GM06990 (cell line): ENCODE measurements at regions not wholly inside any gene's neighbourhood (a gene's known extent, or its start where the extent isn't known, plus 50 kb on each side); places are given as distances from the start of the nearest gene placed in this dataset.

Experiments
- DNase-seq: peaks from one replicate; pipeline ENCODE4 v3.0.0-alpha.2; 2011; ENCODE audit not compliant: insufficient read length; ENCODE audit errors: extremely low read depth
- H3K27me3 ChIP-seq: replicated peaks from 2 replicates; pipeline ENCODE4 v1.6.0; 2011; ENCODE audit warnings: low read length; ENCODE audit not compliant: control insufficient read depth, insufficient read depth
- H3K36me3 ChIP-seq: 2 replicates; pipeline ENCODE4 v1.5.1; 2011; ENCODE audit warnings: low read length; ENCODE audit not compliant: control insufficient read depth, insufficient read depth
- H3K4me3 ChIP-seq: replicated peaks from 2 replicates; pipeline ENCODE4 v1.5.1; 2011; ENCODE audit warnings: low read depth, mild to moderate bottlenecking, control low read depth, low read length
- TF ChIP-seq, protein P1 (sequence below): IDR thresholded peaks from 2 replicates; pipeline ENCODE4 v1.5.1; 2011; ENCODE audit warnings: low read length, control low read depth, mild to moderate bottlenecking, inconsistent platforms; ENCODE audit not compliant: insufficient read depth, poor library complexity, severe bottlenecking

DNA sequence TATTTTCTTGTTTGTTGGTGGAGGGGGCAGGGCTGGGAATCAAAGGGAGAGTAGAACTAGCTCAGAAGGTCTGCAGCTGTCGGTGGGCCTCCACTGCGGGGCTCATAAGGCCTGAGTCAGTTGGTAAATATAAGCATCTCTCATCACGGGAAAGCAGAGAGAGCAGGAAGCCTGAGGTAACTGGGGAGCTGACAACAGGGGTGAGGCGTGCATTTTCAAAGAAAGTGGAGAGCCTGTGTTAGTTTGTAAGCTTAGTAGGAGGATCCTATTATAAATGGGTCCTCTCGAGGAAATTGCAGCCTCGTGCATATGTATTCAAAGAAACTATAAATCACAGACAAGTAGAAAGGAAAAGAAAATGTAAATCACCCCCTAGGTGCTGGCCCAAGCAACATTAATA, 221.0 kb upstream of the CDH13 start:
- Histone ChIP-seq H3K27me3 (no peaks in the 10 kb centered on the region; the same call in none of the 2 replicates), H3K4me3 (no peak overlapping the region), H3K36me3 (no peaks in the 10 kb centered on the region)
- TF ChIP-seq, protein P1, sequence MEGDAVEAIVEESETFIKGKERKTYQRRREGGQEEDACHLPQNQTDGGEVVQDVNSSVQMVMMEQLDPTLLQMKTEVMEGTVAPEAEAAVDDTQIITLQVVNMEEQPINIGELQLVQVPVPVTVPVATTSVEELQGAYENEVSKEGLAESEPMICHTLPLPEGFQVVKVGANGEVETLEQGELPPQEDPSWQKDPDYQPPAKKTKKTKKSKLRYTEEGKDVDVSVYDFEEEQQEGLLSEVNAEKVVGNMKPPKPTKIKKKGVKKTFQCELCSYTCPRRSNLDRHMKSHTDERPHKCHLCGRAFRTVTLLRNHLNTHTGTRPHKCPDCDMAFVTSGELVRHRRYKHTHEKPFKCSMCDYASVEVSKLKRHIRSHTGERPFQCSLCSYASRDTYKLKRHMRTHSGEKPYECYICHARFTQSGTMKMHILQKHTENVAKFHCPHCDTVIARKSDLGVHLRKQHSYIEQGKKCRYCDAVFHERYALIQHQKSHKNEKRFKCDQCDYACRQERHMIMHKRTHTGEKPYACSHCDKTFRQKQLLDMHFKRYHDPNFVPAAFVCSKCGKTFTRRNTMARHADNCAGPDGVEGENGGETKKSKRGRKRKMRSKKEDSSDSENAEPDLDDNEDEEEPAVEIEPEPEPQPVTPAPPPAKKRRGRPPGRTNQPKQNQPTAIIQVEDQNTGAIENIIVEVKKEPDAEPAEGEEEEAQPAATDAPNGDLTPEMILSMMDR, result no peak
- DNase-seq, result no peak

DNA sequence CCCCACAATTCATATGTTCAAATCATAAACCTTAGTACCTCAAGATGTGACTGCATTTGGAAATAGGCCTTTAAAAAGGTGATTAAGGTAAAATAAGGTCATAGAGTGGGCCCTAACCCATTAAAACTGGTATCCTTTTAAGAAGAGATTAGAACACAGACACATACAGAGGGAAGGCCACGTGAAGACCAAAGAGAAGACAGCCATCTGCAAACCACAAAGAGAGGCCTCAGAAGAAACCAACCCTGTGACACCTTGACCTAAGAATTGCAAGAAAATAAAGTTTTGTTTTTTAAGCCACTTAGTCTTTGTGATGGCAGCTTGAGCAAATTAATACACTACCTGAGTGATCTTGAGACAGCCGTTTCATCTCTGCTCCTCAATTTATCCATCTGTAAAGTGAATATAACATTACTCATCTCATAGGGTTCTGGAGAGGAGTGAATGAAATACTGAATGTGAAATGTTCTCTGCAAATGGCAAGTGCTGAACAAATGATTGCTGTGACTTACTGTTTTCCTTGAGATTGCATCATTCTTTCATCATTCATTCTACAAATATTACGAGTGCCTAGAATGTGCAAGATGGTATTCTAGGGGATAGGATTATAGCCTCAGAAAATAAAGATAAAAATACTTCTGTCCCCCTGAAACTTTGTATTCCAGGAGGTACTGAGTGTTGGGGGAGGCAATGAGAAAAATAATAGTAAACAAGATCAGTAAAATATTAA, 222.0 kb upstream of the CDH13 start:
- DNase-seq, result no peak
- H3K27me3 ChIP-seq, result no peaks in the 10 kb centered on the region; the same call in none of the 2 replicates
- TF ChIP-seq, protein P1, result no peak
- no peak overlapping the region for H3K4me3 ChIP-seq
- H3K36me3 ChIP-seq, result no peaks in the 10 kb centered on the region

DNA sequence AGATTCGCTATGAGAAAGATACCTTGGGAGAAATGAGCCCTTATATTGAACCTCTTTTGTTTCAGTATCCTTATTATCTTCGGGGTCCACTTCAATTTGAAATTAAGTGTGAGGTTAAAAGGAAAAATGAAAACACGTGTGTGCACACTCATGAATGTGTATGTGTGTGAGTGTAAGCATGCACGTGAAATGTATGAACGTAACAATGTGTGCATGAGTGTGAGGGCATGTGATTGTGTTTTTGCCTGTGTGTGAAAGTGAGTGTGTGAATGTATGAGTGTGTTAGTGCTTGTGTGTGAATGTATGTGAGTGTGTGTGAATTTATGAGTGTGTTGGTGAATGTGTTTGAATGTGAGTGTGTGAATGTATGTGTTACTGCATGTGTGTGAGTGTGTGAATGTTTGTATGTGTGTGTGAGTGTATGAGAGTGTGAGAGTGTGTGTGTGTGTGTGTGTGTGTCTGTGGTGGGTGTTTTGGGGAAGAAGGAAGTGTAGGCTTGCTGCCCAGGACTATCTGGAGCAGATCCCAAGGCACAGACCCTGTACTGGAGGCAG, 224.0 kb upstream of the CDH13 start:
- TF ChIP-seq, protein P1, result no peak
- Histone ChIP-seq H3K27me3 (no peaks in the 10 kb centered on the region; the same call in none of the 2 replicates), H3K4me3 (no peak overlapping the region), H3K36me3 (no peaks in the 10 kb centered on the region)
- no peak for DNase-seq

DNA sequence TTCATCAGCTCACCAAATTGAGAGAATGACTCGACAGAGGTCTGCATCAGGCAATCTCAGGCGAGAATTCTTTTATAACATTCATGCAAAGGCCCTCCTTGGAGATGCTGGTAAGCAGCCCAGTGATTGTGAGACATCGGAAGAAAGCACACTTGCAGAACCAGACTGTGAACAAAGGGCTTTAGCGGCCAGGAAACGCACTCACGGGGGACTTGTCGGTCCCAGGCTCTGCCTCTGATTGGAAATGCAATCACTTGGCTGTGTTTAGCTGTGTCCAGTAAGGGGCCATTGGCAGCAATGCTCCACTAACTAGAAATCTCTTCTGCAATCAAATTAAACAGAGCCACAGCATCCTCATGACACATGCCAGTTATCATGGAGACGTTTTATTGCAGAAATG, 226.7 kb upstream of the CDH13 start:
- Histone ChIP-seq H3K4me3 (no peak overlapping the region), H3K27me3 (no peaks in the 10 kb centered on the region; the same call in none of the 2 replicates), H3K36me3 (no peaks in the 10 kb centered on the region)
- TF ChIP-seq, protein P1, result no peak
- no peak for DNase-seq

DNA sequence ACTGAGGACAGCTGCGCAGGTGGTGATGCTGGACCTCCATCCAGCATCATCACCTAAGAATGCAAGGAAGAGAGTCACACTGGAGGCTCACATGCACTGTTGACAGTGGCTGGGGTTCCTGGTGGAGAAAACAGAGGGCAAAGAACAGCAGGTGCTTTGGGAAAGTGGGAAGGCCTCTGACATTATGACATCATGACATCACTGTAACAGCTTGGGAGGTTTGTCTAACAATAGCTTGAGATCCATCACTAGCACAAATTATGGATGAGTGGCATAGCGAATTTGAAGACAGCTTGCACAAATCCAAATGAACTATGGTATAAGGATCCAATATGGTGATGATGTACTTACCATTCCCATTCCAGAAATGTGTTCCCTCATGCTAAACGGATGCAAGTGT, 226.5 kb upstream of the MPHOSPH6 start:
- H3K36me3 ChIP-seq, result no peaks in the 10 kb centered on the region
- DNase-seq, result no peak
- H3K27me3 ChIP-seq, result no peaks in the 10 kb centered on the region; the same call in 1 of the 2 replicates
- H3K4me3 ChIP-seq, result no peak overlapping the region
- TF ChIP-seq, protein P1, result no peak
